ENCODE measurements at regions not wholly inside any gene's neighbourhood (a gene's known extent, or its start where the extent isn't known, plus 50 kb on each side); places are given as distances from the start of the nearest gene placed in this dataset.

DNA sequence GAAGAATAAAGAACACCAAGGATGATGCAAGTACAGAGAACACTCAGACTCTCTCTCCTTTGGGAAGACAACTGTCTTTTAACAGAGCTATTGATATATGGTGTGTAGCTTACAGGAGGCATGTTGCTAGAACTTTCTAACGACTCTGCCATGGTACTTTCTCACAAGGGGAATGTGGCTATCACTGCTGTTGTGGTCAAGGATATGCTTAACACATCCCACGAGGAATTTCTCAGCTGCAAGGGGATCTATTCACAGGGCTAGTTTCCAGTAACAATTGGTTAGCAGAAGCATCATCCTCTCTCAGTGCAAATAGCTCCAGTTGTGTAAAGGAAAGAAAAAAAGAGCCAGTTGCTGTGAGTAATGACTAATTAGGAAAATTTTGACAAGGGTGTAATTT, 826.0 kb downstream of the SORCS1 start:
- TF ChIP-seq POLR2A (IDR thresholded peaks at IDR 0.05; ENCODE audit: low read depth, low read length) (no peak), POLR2AphosphoS5 (IDR thresholded peaks at IDR 0.05; ENCODE audit: low read depth, low read length) (no peak)

Measured in GM12892 (cell line).